ENCODE measurements at regions not wholly inside any gene's neighbourhood (a gene's known extent, or its start where the extent isn't known, plus 50 kb on each side); places are given as distances from the start of the nearest gene placed in this dataset.

- TF ChIP-seq CTCF (IDR thresholded peaks at IDR 0.05) (no peak), POLR2A (IDR thresholded peaks at IDR 0.05) (no peak)
Observed at GRCh38 chr7:77479536-77480088, 57.5 kb upstream of the PTPN12 start.

Data from lower leg skin (tissue), 3 donors.